Activated T-cell treated with anti-CD3 and anti-CD28 coated beads, Interleukin-2, amount 50 U/mL, for 72 hours (primary cell): ENCODE measurements at regions not wholly inside any gene's neighbourhood (a gene's known extent, or its start where the extent isn't known, plus 50 kb on each side); places are given as distances from the start of the nearest gene placed in this dataset.

ENCODE experiments used
- ATAC-seq, 2 donors: fragments of 150-1000 bp; cut with Tn5 transposase; replicated peaks in 1 of 2; 2 replicates each; pipeline ENCODE4 v1.10.0; 2021; ENCODE audit warnings: moderate library complexity in 2 of 2, mild to moderate bottlenecking in 1 of 2
- DNase-seq, 2 donors: peaks; one replicate each; pipeline ENCODE4 v3.0.0; 2021 to 2022; ENCODE audit warnings: mixed read lengths in 1 of 2
- H3K27ac Mint-ChIP-seq: one replicate; pipeline ENCODE4 v1.8.0; 2022; ENCODE audit warnings: mild to moderate bottlenecking, moderate library complexity, mixed read lengths
- H3K27me3 Mint-ChIP-seq: one replicate; pipeline ENCODE4 v1.8.0; 2022; ENCODE audit warnings: low read depth, mixed read lengths
- H3K36me3 Mint-ChIP-seq, 2 donors: one replicate each; pipeline ENCODE4 v1.8.0; 2022; ENCODE audit warnings: mixed read lengths in 2 of 2, mild to moderate bottlenecking in 1 of 2; ENCODE audit not compliant: insufficient read depth in 2 of 2
- H3K4me1 Mint-ChIP-seq: one replicate; pipeline ENCODE4 v1.8.0; 2022; ENCODE audit warnings: low read depth, mixed read lengths
- H3K4me3 Mint-ChIP-seq, 2 donors: one replicate each; pipeline ENCODE4 v1.8.0; 2022; ENCODE audit warnings: mild to moderate bottlenecking in 2 of 2, mixed read lengths in 2 of 2, moderate library complexity in 2 of 2
- H3K9me3 Mint-ChIP-seq, 2 donors: one replicate each; pipeline ENCODE4 v1.8.0; 2022; ENCODE audit warnings: mixed read lengths in 2 of 2

DNA sequence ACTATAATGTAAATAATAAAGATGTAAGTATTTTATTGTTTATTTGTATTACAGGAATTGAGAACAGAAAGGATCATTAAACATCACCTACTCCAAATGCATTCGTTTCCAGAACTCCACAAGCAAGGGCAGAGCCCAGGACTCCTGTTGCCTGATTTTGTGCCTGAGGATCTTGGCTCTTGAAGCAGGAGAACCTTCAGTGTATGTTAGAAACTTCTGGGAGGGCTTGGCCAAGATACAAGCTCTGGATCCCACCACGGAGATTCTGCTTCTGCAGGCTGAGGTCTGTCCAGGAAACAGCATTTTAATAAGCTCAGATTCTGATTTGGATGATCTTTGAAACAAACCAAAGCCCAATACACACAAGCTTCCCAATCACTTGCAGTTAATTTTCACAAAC is 142.4 kb upstream of the SOX11 start:
- ATAC-seq = no peak
- peaks cover 2 to 3% of the 10 kb centered on the region in 2 donors for H3K36me3 Mint-ChIP-seq

DNA sequence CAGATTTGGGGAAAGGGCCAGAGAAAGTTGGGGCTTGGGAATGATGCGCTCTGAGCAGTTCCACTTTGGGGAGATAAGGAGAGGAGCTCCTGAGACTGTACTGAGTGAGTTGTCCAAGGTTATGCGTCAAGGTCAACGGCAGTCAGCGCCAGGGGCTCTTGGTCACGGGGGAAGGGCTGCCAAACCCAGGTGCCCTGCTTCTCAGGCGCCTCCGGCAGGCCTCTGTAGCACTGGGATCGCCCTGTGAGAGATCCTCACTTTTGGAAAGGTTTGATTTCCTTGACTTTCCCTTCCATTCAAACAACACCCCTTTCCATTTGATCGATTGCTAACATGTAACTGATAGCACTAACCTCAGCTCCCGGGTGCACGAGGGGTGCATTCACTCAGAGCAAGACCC is 136.5 kb upstream of the SOX11 start:
- Mint-ChIP-seq H3K9me3 (peaks cover 11 to 19% of the 10 kb centered on the region in 2 donors), H3K27ac (no peak overlapping the region), H3K4me1 (no peaks in the 10 kb centered on the region), H3K36me3 (no peaks in the 10 kb centered on the region), H3K27me3 (no peaks in the 10 kb centered on the region), H3K4me3 (no peak overlapping the region)
- ATAC-seq = no peak
- DNase-seq = no peak

More for the DNA sequence above, 142.4 kb upstream of the SOX11 start:
- no peak overlapping the region for H3K27ac Mint-ChIP-seq
- no peak overlapping the region for H3K4me3 Mint-ChIP-seq
- no peaks in the 10 kb centered on the region for H3K27me3 Mint-ChIP-seq
- peaks cover 12 to 15% of the 10 kb centered on the region in 2 donors for H3K9me3 Mint-ChIP-seq
- no peaks in the 10 kb centered on the region for H3K4me1 Mint-ChIP-seq
- no peak for DNase-seq

- ATAC-seq (no peak), DNase-seq (no peak)
- H3K27ac Mint-ChIP-seq = no peak overlapping the region
- H3K27me3 Mint-ChIP-seq = no peaks in the 10 kb centered on the region
- peaks cover 8 to 9% of the 10 kb centered on the region in 2 donors for H3K9me3 Mint-ChIP-seq
- H3K4me3 Mint-ChIP-seq = no peak overlapping the region
- peaks cover 0 to 1% of the 10 kb centered on the region in 2 donors for H3K36me3 Mint-ChIP-seq
- no peaks in the 10 kb centered on the region for H3K4me1 Mint-ChIP-seq
These were observed 131.2 kb upstream of the SOX11 start for GRCh38 chr2:5561006-5561405.

- H3K27ac Mint-ChIP-seq = no peak overlapping the region
- H3K9me3 Mint-ChIP-seq = peaks cover 8 to 9% of the 10 kb centered on the region in 2 donors
- H3K27me3 Mint-ChIP-seq = no peaks in the 10 kb centered on the region
- no peak for ATAC-seq
- H3K36me3 Mint-ChIP-seq = peaks cover 0 to 1% of the 10 kb centered on the region in 2 donors
- H3K4me3 Mint-ChIP-seq = no peak overlapping the region
- no peaks in the 10 kb centered on the region for H3K4me1 Mint-ChIP-seq
- no peak for DNase-seq
These were observed 129.8 kb upstream of the SOX11 start for GRCh38 chr2:5562426-5562825.

DNA sequence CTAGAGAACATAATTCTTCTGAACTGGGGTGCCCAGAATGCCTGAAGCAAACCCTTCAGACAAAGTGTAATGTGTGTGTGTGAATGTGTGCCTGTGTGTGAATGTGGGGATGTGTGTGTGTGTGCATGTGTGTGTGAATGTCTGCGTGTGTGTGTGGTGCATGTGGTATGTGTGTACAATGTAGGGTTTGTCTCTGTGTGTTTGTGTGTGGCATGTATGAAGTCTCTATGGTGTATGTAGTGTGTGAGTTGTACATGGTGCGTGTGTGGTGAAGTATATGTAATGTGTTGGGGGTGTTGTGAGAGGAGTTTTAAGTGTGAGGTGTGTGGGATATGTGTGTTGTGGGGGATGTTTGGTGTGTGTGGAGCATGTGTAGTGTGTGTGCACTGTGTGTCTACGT is 129.3 kb upstream of the SOX11 start:
- Mint-ChIP-seq H3K27ac (no peak overlapping the region), H3K4me3 (no peak overlapping the region), H3K4me1 (no peaks in the 10 kb centered on the region), H3K9me3 (peaks cover 5 to 7% of the 10 kb centered on the region in 2 donors), H3K36me3 (peaks cover 0 to 1% of the 10 kb centered on the region in 2 donors), H3K27me3 (no peaks in the 10 kb centered on the region)
- no peak for ATAC-seq
- DNase-seq = no peak

DNA sequence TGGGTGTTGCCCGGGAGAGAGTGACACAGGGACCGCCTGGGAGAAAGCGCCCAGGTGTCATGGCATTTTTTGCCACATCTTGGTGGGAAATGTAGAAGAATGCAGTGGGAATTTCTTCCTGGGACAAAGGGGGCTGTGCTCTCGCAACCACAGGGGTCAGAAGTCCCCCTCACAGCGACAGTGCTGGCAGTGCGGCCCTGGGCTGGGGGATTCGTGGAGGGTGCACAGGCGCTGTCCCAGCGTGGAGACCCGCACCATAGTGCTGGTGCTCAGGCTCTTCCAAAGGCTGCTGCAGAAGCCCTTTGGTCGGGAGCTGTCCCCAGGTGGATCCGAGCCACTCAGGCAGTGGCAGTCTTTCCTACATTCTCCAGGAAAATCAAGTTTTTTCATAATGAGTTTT is 128.8 kb upstream of the SOX11 start:
- no peak overlapping the region for H3K27ac Mint-ChIP-seq
- ATAC-seq (no peak), DNase-seq (no peak)
- peaks cover 4 to 6% of the 10 kb centered on the region in 2 donors for H3K9me3 Mint-ChIP-seq
- H3K36me3 Mint-ChIP-seq = peaks cover 0 to 1% of the 10 kb centered on the region in 2 donors
- H3K4me3 Mint-ChIP-seq = no peak overlapping the region
- H3K27me3 Mint-ChIP-seq = no peaks in the 10 kb centered on the region
- no peaks in the 10 kb centered on the region for H3K4me1 Mint-ChIP-seq

GRCh38 chr2:5569256-5569655 is 122.9 kb upstream of the SOX11 start:
- no peak overlapping the region for H3K4me3 Mint-ChIP-seq
- DNase-seq (no peak), ATAC-seq (no peak)
- peaks cover 4 to 13% of the 10 kb centered on the region in 2 donors for H3K9me3 Mint-ChIP-seq
- H3K4me1 Mint-ChIP-seq = no peaks in the 10 kb centered on the region
- H3K36me3 Mint-ChIP-seq = no peaks in the 10 kb centered on the region
- H3K27ac Mint-ChIP-seq = no peak overlapping the region
- no peaks in the 10 kb centered on the region for H3K27me3 Mint-ChIP-seq

DNA sequence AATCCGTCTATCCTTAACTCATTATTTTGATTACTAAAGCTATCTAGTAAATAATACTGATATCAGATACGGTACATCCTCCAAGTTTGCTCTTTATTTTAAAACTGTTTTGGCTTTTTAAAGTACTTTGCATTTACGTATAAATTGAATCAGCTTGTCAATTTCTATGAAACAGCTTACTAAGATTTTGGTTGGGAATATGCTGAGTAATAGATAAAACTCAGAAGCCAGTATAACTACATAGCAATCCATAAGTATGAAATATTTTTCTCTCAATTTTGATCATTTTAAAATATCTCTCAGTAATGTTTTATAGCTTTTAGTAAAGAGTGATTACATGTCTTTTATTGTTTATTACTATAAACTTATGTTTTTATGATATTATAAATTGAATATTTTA is 116.2 kb upstream of the SOX11 start:
- Mint-ChIP-seq H3K27me3 (no peaks in the 10 kb centered on the region), H3K27ac (no peak overlapping the region), H3K9me3 (peaks cover 6 to 14% of the 10 kb centered on the region in 2 donors), H3K36me3 (peaks cover 0 to 1% of the 10 kb centered on the region in 2 donors), H3K4me3 (no peak overlapping the region), H3K4me1 (no peaks in the 10 kb centered on the region)
- ATAC-seq (no peak), DNase-seq (no peak)

GRCh38 chr2:5587766-5588165 is 104.4 kb upstream of the SOX11 start:
- ATAC-seq (no peak), DNase-seq (no peak)
- Mint-ChIP-seq H3K4me3 (no peak overlapping the region), H3K9me3 (peaks cover 2 to 5% of the 10 kb centered on the region in 2 donors), H3K27ac (no peak overlapping the region), H3K27me3 (no peaks in the 10 kb centered on the region), H3K4me1 (no peaks in the 10 kb centered on the region), H3K36me3 (no peaks in the 10 kb centered on the region)

DNA sequence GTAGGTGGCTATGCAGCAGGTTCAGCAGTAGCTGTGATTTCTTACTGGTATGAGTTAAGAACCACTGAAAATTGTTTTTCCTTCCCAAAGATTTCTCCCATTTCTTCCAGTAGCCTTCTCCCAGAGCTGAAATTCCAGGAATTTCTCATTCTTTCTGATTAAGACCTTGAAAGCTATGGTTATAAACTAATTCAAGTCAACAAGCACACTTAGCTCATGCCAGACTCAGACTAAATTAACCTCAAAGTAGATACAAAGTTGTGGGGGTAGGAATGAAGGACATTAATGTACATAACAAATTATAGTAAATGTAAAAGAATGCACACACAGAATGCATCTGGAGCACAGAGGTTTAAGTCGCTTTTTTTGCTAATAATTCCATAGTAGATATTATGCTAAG is 103.6 kb upstream of the SOX11 start:
- Mint-ChIP-seq H3K4me1 (no peaks in the 10 kb centered on the region), H3K4me3 (no peak overlapping the region), H3K27me3 (no peaks in the 10 kb centered on the region), H3K27ac (no peak overlapping the region), H3K9me3 (peaks cover 2 to 5% of the 10 kb centered on the region in 2 donors), H3K36me3 (no peaks in the 10 kb centered on the region)
- no peak for DNase-seq
- ATAC-seq = no peak

- Mint-ChIP-seq H3K36me3 (no peaks in the 10 kb centered on the region), H3K27ac (no peak overlapping the region), H3K9me3 (peaks cover 2 to 5% of the 10 kb centered on the region in 2 donors), H3K27me3 (no peaks in the 10 kb centered on the region), H3K4me3 (no peak overlapping the region), H3K4me1 (no peaks in the 10 kb centered on the region)
- DNase-seq = no peak
- ATAC-seq = no peak
These were observed 103.0 kb upstream of the SOX11 start for GRCh38 chr2:5589183-5589582.

- Mint-ChIP-seq H3K27me3 (no peaks in the 10 kb centered on the region), H3K9me3 (peaks cover 2 to 8% of the 10 kb centered on the region in 2 donors), H3K4me1 (no peaks in the 10 kb centered on the region), H3K4me3 (no peak overlapping the region), H3K27ac (no peak overlapping the region), H3K36me3 (no peaks in the 10 kb centered on the region)
- ATAC-seq = no peak
- no peak for DNase-seq
These were observed 101.3 kb upstream of the SOX11 start for GRCh38 chr2:5590886-5591285.

GRCh38 chr2:5592916-5593315 is 99.3 kb upstream of the SOX11 start:
- Mint-ChIP-seq H3K4me1 (no peaks in the 10 kb centered on the region), H3K27me3 (no peaks in the 10 kb centered on the region), H3K4me3 (no peak overlapping the region), H3K9me3 (peaks cover 2 to 6% of the 10 kb centered on the region in 2 donors), H3K36me3 (no peaks in the 10 kb centered on the region), H3K27ac (no peak overlapping the region)
- ATAC-seq (no peak), DNase-seq (no peak)

- H3K36me3 Mint-ChIP-seq = no peaks in the 10 kb centered on the region
These were observed 97.9 kb upstream of the SOX11 start for GRCh38 chr2:5594249-5594695.

More at GRCh38 chr2:5594249-5594695, 97.9 kb upstream of the SOX11 start:
- H3K27me3 Mint-ChIP-seq = no peaks in the 10 kb centered on the region
- peaks cover 2 to 6% of the 10 kb centered on the region in 2 donors for H3K9me3 Mint-ChIP-seq
- H3K4me3 Mint-ChIP-seq = no peak overlapping the region
- ATAC-seq = no peak
- DNase-seq = no peak
- H3K4me1 Mint-ChIP-seq = no peaks in the 10 kb centered on the region
- H3K27ac Mint-ChIP-seq = no peak overlapping the region
